ENCODE measurements at regions not wholly inside any gene's neighbourhood (a gene's known extent, or its start where the extent isn't known, plus 50 kb on each side); places are given as distances from the start of the nearest gene placed in this dataset.
A peak's percentile ranks its signal among the peaks of the same experiment; 100 is the strongest.

- TF ChIP-seq NFIC (IDR thresholded peaks at IDR 0.05; ENCODE audit: borderline replicate concordance) (no peak), SMC3 (IDR thresholded peaks at IDR 0.05; ENCODE audit: low read depth, low read length) (no peak), POLR2AphosphoS5 (IDR thresholded peaks at IDR 0.05; ENCODE audit: low read depth, low read length) (no peak), REST (IDR thresholded peaks at IDR 0.05; ENCODE audit: low read depth, low read length) (no peak), RAD21 (IDR thresholded peaks at IDR 0.05; ENCODE audit: low read length) (no peak), EP300 (IDR thresholded peaks at IDR 0.05; ENCODE audit: borderline replicate concordance in 1 of 2, low read depth in 1 of 2, low read length in 1 of 2) (peak in 1 of 2 experiments; percentile 39; a peak in 1 of 4 replicates)
- TF ChIP-seq, protein P1, sequence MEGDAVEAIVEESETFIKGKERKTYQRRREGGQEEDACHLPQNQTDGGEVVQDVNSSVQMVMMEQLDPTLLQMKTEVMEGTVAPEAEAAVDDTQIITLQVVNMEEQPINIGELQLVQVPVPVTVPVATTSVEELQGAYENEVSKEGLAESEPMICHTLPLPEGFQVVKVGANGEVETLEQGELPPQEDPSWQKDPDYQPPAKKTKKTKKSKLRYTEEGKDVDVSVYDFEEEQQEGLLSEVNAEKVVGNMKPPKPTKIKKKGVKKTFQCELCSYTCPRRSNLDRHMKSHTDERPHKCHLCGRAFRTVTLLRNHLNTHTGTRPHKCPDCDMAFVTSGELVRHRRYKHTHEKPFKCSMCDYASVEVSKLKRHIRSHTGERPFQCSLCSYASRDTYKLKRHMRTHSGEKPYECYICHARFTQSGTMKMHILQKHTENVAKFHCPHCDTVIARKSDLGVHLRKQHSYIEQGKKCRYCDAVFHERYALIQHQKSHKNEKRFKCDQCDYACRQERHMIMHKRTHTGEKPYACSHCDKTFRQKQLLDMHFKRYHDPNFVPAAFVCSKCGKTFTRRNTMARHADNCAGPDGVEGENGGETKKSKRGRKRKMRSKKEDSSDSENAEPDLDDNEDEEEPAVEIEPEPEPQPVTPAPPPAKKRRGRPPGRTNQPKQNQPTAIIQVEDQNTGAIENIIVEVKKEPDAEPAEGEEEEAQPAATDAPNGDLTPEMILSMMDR (IDR thresholded peaks at IDR 0.05), result no peak
Observed at GRCh38 chr6:15907914-15908518, 220.9 kb upstream of the MYLIP start.
